ENCODE measurements at regions not wholly inside any gene's neighbourhood (a gene's known extent, or its start where the extent isn't known, plus 50 kb on each side); places are given as distances from the start of the nearest gene placed in this dataset.

DNA sequence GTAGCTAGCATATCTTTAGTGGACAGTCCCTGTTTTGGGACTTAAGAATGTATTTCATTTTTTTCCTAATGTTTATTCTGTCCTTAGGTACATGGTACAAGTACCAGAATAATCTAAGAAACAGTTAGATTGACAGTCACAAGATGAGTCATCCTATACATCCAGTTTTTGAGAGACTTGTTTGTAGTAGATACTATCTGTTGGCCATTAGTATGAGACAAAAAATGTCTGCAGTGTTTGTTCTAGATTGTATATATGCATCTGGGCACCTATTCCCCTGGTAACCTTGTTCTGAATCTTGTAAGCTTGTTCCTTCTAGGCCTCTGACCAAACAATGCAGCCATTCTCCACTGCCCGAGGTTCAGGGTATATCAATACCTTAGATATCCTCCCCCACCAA, 1343.5 kb downstream of the SUCLG1 start:
- no peak overlapping the region for H3K56ac ChIP-seq (ENCODE audit: low read length)
- H2BK5ac ChIP-seq (ENCODE audit: low read length): no peak overlapping the region
- H2BK15ac ChIP-seq (replicated peaks; ENCODE audit: low read depth): no peak overlapping the region
- no peak overlapping the region for H2BK120ac ChIP-seq (ENCODE audit: low read depth, low read length)
- H3K36me3 ChIP-seq (ENCODE audit: control insufficient read depth, insufficient read depth, low read length): no peaks in the 10 kb centered on the region
- no peak overlapping the region for H4K8ac ChIP-seq (ENCODE audit: low read depth, low read length)
- H3K4me2 ChIP-seq (ENCODE audit: low read length): no peak overlapping the region
- no CpG with 5 or more reads among the region's 1 CpG for WGBS (ENCODE audit: extremely low coverage, insufficient coverage, low lambda C conversion rate)
- no peak overlapping the region for H3K9ac ChIP-seq (ENCODE audit: low read length)
- no peak for DNase-seq
- no peak overlapping the region for H3K27ac ChIP-seq (ENCODE audit: low read depth, low read length)
- H3K23ac ChIP-seq (ENCODE audit: low read length): no peak overlapping the region
- H3K18ac ChIP-seq (ENCODE audit: low read length): no peak overlapping the region
- no peaks in the 10 kb centered on the region for H3K79me2 ChIP-seq (ENCODE audit: control insufficient read depth, insufficient read depth, low read length)
- no peak overlapping the region for H4K5ac ChIP-seq (ENCODE audit: low read length)
- no peaks in the 10 kb centered on the region for H3K4me1 ChIP-seq (ENCODE audit: control insufficient read depth, low read depth, low read length)
- no peak overlapping the region for H3K4me3 ChIP-seq (ENCODE audit: low read length)
- no peaks in the 10 kb centered on the region for H3K27me3 ChIP-seq (ENCODE audit: insufficient read depth, low read length, poor library complexity)
- H3K79me1 ChIP-seq (ENCODE audit: low read length): no peaks in the 10 kb centered on the region
- no peak overlapping the region for H3K4ac ChIP-seq (ENCODE audit: low read depth, low read length)
- H2AK5ac ChIP-seq (ENCODE audit: low read length): no peak overlapping the region

DNA sequence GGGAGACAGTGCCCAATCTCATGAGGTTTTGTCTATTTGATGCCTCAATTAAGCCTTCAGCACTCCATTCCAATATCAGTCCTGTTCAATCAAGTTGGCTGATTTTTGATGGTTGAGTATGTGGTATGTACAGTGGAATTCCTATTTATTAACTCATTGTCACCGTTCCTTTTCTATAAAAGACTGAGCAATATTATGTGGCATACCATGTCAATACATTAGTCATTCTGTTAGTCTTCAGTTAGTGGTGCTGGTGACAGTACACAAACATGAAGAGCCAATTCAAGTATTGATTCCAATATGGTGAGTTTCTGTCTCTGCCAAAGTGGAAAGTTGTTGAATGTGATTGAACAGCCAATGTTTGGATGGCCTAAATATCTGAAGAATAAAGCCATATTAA, 1343.9 kb downstream of the SUCLG1 start:
- Histone ChIP-seq H4K5ac (ENCODE audit: low read length) (no peak overlapping the region), H3K9ac (ENCODE audit: low read length) (no peak overlapping the region), H3K27ac (ENCODE audit: low read depth, low read length) (no peak overlapping the region), H3K36me3 (ENCODE audit: control insufficient read depth, insufficient read depth, low read length) (no peaks in the 10 kb centered on the region), H2BK120ac (ENCODE audit: low read depth, low read length) (no peak overlapping the region), H2BK15ac (replicated peaks; ENCODE audit: low read depth) (no peak overlapping the region), H4K8ac (ENCODE audit: low read depth, low read length) (no peak overlapping the region), H3K79me1 (ENCODE audit: low read length) (no peaks in the 10 kb centered on the region), H3K18ac (ENCODE audit: low read length) (no peak overlapping the region), H3K4ac (ENCODE audit: low read depth, low read length) (no peak overlapping the region), H3K79me2 (ENCODE audit: control insufficient read depth, insufficient read depth, low read length) (no peaks in the 10 kb centered on the region), H3K56ac (ENCODE audit: low read length) (no peak overlapping the region), H2BK5ac (ENCODE audit: low read length) (no peak overlapping the region), H3K4me2 (ENCODE audit: low read length) (no peak overlapping the region), H3K4me3 (ENCODE audit: low read length) (no peak overlapping the region), H3K27me3 (ENCODE audit: insufficient read depth, low read length, poor library complexity) (no peaks in the 10 kb centered on the region), H3K23ac (ENCODE audit: low read length) (no peak overlapping the region), H3K4me1 (ENCODE audit: control insufficient read depth, low read depth, low read length) (no peaks in the 10 kb centered on the region), H2AK5ac (ENCODE audit: low read length) (no peak overlapping the region)
- no peak for DNase-seq
- no CpG with 5 or more reads among the region's 1 CpG for WGBS (ENCODE audit: extremely low coverage, insufficient coverage, low lambda C conversion rate)

DNA sequence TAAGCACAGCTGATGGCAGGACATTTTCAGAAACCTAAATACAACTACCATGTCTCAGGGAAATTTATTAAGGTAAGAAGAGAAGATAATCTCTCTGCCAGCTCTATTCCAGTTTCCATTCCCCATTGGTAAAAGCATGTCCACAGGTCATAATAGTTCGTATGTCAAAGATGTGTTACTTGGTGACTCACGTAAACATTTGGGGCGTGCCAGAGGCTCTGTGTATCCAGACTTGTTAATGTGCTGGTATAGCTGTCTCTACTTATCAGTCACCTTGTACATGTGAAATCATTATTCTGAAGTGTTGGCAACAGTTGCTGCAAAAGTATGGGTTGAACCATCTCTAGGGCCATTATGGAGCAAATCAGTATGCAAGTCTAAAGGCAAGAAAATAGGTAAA, 1345.1 kb downstream of the SUCLG1 start:
- Histone ChIP-seq H3K4ac (ENCODE audit: low read depth, low read length) (no peak overlapping the region), H3K27me3 (ENCODE audit: insufficient read depth, low read length, poor library complexity) (no peaks in the 10 kb centered on the region), H3K9ac (ENCODE audit: low read length) (no peak overlapping the region), H3K79me1 (ENCODE audit: low read length) (no peaks in the 10 kb centered on the region), H3K4me2 (ENCODE audit: low read length) (no peak overlapping the region), H3K36me3 (ENCODE audit: control insufficient read depth, insufficient read depth, low read length) (no peaks in the 10 kb centered on the region), H2BK15ac (replicated peaks; ENCODE audit: low read depth) (no peak overlapping the region), H4K8ac (ENCODE audit: low read depth, low read length) (no peak overlapping the region), H3K27ac (ENCODE audit: low read depth, low read length) (no peak overlapping the region), H3K18ac (ENCODE audit: low read length) (no peak overlapping the region), H4K5ac (ENCODE audit: low read length) (no peak overlapping the region), H3K56ac (ENCODE audit: low read length) (no peak overlapping the region), H2AK5ac (ENCODE audit: low read length) (no peak overlapping the region), H3K79me2 (ENCODE audit: control insufficient read depth, insufficient read depth, low read length) (no peaks in the 10 kb centered on the region), H2BK5ac (ENCODE audit: low read length) (no peak overlapping the region), H3K4me3 (ENCODE audit: low read length) (no peak overlapping the region), H3K23ac (ENCODE audit: low read length) (no peak overlapping the region), H3K4me1 (ENCODE audit: control insufficient read depth, low read depth, low read length) (no peaks in the 10 kb centered on the region), H2BK120ac (ENCODE audit: low read depth, low read length) (no peak overlapping the region)
- no CpG with 5 or more reads among the region's 3 CpGs for WGBS (ENCODE audit: extremely low coverage, insufficient coverage, low lambda C conversion rate)
- DNase-seq: no peak

DNA sequence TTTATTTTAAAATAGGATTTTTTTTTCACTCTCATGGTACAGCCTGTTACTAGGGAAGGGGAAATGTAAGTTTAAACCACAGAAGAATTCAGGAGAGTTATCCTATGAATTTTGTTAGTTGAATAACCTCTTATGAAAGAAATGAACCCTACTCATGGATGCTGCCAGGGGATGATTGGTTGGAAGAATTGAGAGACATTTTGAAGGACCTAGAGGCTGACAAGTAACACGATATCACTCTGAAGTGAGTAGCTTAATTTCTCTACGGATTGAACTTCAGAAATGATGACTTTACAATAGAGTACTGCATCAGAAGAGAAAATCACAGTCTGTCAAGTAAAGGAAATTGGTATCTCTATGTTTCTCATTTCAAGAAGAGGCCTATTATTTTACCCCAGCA, 1346.2 kb downstream of the SUCLG1 start:
- no peaks in the 10 kb centered on the region for H3K27me3 ChIP-seq (ENCODE audit: insufficient read depth, low read length, poor library complexity)
- H3K18ac ChIP-seq (ENCODE audit: low read length): no peak overlapping the region
- H2BK15ac ChIP-seq (replicated peaks; ENCODE audit: low read depth): no peak overlapping the region
- H3K4me3 ChIP-seq (ENCODE audit: low read length): no peak overlapping the region
- H3K4me2 ChIP-seq (ENCODE audit: low read length): no peak overlapping the region
- H2BK120ac ChIP-seq (ENCODE audit: low read depth, low read length): no peak overlapping the region
- H3K9ac ChIP-seq (ENCODE audit: low read length): no peak overlapping the region
- DNase-seq: no peak
- no peak overlapping the region for H2BK5ac ChIP-seq (ENCODE audit: low read length)
- WGBS (ENCODE audit: extremely low coverage, insufficient coverage, low lambda C conversion rate): no CpG with 5 or more reads among the region's 2 CpGs
- no peaks in the 10 kb centered on the region for H3K79me2 ChIP-seq (ENCODE audit: control insufficient read depth, insufficient read depth, low read length)
- H4K5ac ChIP-seq (ENCODE audit: low read length): no peak overlapping the region
- no peaks in the 10 kb centered on the region for H3K4me1 ChIP-seq (ENCODE audit: control insufficient read depth, low read depth, low read length)
- H3K56ac ChIP-seq (ENCODE audit: low read length): no peak overlapping the region
- H2AK5ac ChIP-seq (ENCODE audit: low read length): no peak overlapping the region
- no peak overlapping the region for H3K4ac ChIP-seq (ENCODE audit: low read depth, low read length)
- no peaks in the 10 kb centered on the region for H3K36me3 ChIP-seq (ENCODE audit: control insufficient read depth, insufficient read depth, low read length)
- no peak overlapping the region for H3K23ac ChIP-seq (ENCODE audit: low read length)
- no peak overlapping the region for H3K27ac ChIP-seq (ENCODE audit: low read depth, low read length)
- H4K8ac ChIP-seq (ENCODE audit: low read depth, low read length): no peak overlapping the region
- H3K79me1 ChIP-seq (ENCODE audit: low read length): no peaks in the 10 kb centered on the region

DNA sequence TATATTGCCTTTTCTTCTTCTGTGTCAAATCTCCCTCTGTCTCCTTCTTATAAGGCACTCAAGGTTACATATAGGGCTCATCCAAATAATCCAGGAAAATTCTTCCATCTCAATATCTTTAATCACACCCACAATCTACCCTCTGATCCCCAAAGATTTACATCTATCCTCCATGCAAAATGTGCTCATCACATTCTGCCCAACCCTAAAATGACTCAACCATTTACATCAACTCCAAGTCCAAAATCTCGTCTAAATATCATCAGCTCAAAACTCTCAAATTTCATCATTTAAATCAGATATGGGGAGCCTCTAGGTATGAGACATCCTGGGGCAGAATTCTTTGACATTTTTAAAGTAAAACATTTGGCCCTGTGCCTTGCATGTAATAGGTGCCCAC, 1349.8 kb downstream of the SUCLG1 start:
- Histone ChIP-seq H3K79me1 (ENCODE audit: low read length) (no peaks in the 10 kb centered on the region), H2BK15ac (replicated peaks; ENCODE audit: low read depth) (no peak overlapping the region), H2BK5ac (ENCODE audit: low read length) (no peak overlapping the region), H3K56ac (ENCODE audit: low read length) (no peak overlapping the region), H3K4ac (ENCODE audit: low read depth, low read length) (no peak overlapping the region), H3K9ac (ENCODE audit: low read length) (no peak overlapping the region), H3K4me2 (ENCODE audit: low read length) (no peak overlapping the region), H3K4me1 (ENCODE audit: control insufficient read depth, low read depth, low read length) (no peaks in the 10 kb centered on the region), H4K8ac (ENCODE audit: low read depth, low read length) (no peak overlapping the region), H3K23ac (ENCODE audit: low read length) (no peak overlapping the region), H3K4me3 (ENCODE audit: low read length) (no peak overlapping the region), H3K18ac (ENCODE audit: low read length) (no peak overlapping the region), H2AK5ac (ENCODE audit: low read length) (no peak overlapping the region), H2BK120ac (ENCODE audit: low read depth, low read length) (no peak overlapping the region), H3K79me2 (ENCODE audit: control insufficient read depth, insufficient read depth, low read length) (no peaks in the 10 kb centered on the region), H4K5ac (ENCODE audit: low read length) (no peak overlapping the region), H3K27me3 (ENCODE audit: insufficient read depth, low read length, poor library complexity) (no peaks in the 10 kb centered on the region), H3K36me3 (ENCODE audit: control insufficient read depth, insufficient read depth, low read length) (no peaks in the 10 kb centered on the region), H3K27ac (ENCODE audit: low read depth, low read length) (no peak overlapping the region)
- no peak for DNase-seq
- no CpG with 5 or more reads among the region's 1 CpG for WGBS (ENCODE audit: extremely low coverage, insufficient coverage, low lambda C conversion rate)

DNA sequence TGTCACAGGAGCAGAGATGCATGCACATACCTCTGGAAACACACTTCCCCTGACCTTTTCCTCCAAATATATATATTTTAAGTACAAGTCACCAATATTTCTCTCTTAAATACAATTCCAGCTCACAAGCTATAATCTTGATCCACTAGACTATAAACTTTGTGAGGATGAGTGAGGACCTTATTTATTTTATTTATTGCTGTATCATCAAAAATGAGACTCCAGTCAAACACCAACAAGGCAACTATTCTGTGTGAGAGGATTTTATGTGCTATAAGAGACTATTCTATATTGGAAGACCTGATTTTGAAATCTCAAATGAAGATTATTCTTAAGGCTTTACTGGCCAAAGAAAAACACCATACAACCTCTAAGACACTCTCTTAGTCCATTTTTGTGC, 1352.2 kb downstream of the SUCLG1 start:
- Histone ChIP-seq H3K18ac (ENCODE audit: low read length) (no peak overlapping the region), H3K56ac (ENCODE audit: low read length) (no peak overlapping the region), H4K5ac (ENCODE audit: low read length) (no peak overlapping the region), H3K79me2 (ENCODE audit: control insufficient read depth, insufficient read depth, low read length) (no peaks in the 10 kb centered on the region), H3K4ac (ENCODE audit: low read depth, low read length) (no peak overlapping the region), H2AK5ac (ENCODE audit: low read length) (no peak overlapping the region), H3K4me2 (ENCODE audit: low read length) (no peak overlapping the region), H4K8ac (ENCODE audit: low read depth, low read length) (no peak overlapping the region), H3K27ac (ENCODE audit: low read depth, low read length) (no peak overlapping the region), H3K23ac (ENCODE audit: low read length) (no peak overlapping the region), H3K4me3 (ENCODE audit: low read length) (no peak overlapping the region), H3K36me3 (ENCODE audit: control insufficient read depth, insufficient read depth, low read length) (no peaks in the 10 kb centered on the region), H3K9ac (ENCODE audit: low read length) (no peak overlapping the region), H3K27me3 (ENCODE audit: insufficient read depth, low read length, poor library complexity) (no peaks in the 10 kb centered on the region), H3K4me1 (ENCODE audit: control insufficient read depth, low read depth, low read length) (no peaks in the 10 kb centered on the region), H2BK5ac (ENCODE audit: low read length) (no peak overlapping the region), H2BK120ac (ENCODE audit: low read depth, low read length) (no peak overlapping the region), H2BK15ac (replicated peaks; ENCODE audit: low read depth) (no peak overlapping the region), H3K79me1 (ENCODE audit: low read length) (no peaks in the 10 kb centered on the region)
- no peak for DNase-seq

Data from mesendoderm (in vitro differentiated cells).